GF-D8 (cell line): ENCODE measurements at regions not wholly inside any gene's neighbourhood (a gene's known extent, or its start where the extent isn't known, plus 50 kb on each side); places are given as distances from the start of the nearest gene placed in this dataset.
A peak's percentile ranks its signal among the peaks of the same experiment; 100 is the strongest.

Experiments
- DNase-seq: peaks from one replicate; lab custom pipeline; 2025; lab: John Stamatoyannopoulos, UW

DNA sequence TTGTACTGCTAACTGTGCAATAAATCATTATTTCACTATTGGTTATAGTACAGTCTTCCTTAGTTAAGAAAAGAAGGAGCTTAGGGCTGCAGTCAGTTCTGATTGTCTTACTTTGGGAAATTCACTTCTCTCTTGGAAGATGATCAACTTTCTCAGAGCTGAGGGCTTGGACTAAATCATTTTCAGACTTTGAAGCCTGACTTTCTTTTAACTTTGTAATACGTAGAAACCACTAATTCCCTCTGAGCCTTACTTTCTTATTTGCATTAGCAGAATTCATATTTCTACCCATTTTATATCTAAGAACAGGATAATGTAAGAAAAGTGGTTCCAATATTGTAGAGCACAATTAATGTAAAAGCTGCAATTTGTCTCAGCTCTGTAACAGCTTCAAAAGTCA, 386.4 kb downstream of the TRIB2 start:
- no peak for DNase-seq

DNA sequence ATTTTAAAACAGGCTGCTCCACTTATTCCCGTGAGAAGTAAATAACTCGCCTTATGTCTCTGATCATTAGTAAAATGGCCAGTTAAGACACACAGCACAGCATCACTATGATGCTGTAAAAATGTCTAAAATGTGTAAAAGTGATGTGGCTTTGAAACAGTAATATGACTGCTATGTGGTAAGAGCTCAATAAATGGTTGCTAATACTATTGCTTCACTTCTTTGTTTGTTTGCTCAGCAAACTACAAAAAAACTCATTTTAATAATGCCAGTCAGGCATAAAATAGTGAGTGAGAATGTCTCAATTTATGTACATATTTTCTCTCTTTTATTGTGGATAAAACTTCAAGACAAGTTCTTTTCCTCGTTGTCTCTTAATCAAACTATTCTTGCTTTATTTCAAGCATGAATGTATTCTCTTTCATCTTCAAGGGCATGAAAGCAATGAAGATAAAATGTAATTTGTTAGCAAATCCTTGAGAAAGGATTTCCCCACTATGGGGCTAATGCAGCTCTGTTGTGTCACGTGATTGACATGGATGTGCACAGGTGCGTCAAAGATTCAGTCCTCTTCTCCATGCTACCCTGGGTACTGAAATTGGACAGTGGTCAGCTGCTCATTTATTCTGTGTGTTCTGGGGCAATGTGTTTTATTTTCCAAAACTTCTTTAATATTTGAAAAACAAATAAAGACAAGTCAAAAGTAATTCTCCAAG, 387.2 kb downstream of the TRIB2 start:
- no peak for DNase-seq

DNA sequence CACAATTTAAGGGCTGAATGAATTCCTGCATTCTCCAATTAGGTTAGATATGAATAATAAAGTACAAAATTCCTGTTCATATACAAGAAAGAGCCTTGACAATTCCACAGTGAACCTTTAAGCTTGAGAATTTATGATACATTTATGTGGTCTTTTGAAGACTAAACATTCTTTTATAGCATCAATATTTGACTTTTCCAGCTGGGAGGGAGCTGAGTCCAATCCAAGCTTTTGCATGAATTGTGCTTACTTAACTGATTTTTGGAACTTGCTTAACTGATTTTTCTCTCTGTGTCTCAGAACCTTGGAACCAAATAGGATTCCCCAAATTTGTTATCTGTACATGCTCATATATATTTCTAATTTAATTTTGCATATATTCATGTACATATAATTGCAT, 388.0 kb downstream of the TRIB2 start:
- no peak for DNase-seq

DNA sequence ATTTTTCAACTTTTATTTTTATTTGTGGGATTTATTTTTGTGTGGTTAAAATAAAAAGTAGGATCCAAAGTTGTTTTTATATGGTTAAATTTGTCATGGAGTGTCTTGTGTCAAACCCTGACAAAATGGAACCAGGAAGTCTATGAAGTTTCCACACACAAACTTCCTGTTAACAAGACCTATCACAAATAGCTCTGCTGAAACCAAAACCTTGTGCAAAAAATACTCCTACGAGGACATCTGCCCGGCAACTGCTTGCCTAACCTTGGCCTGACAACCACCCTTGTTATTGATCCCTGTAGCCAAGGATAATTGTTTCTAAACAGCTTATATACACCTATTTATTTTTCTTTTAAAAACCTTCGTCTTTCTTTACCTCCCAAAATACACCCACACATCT, 389.6 kb downstream of the TRIB2 start:
- DNase-seq = peak; percentile 13

DNA sequence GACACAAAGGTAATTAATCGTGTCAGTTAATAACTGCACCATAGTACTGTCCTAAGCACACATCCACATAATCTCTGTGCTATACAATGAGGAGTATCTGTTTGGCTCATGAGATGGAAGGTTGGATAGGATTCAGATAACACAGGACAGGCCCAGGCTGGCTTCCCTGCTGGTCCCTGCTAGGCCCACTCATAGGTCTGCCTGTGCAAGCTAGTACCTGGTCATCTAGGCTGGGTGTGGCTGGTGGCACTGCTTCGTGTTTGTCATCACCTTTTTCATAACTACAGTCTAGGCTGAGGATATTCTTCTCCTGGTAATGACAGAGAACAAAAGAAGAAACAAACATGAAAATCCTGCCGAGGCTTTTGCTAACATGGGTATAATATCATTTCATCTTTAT, 392.8 kb downstream of the TRIB2 start:
- DNase-seq = no peak

DNA sequence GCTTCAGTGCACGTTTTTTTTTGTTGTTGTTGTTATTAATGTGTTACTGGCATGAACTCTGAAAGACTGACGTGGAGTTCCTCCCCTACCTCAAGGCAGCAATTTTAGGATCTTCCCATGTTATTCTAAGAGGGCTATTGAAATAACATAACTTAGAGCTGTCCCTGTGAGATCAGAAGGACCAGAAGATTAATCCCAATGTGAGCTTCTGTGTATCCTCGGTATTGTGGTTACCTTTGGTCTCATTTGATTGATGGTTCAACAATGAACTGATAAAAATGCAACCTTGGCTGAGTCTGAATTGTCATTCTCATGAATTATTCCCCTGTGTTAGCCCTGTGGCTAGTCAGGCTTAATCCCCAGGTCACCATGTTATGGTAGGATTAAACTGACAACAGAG, 394.1 kb downstream of the TRIB2 start:
- DNase-seq = no peak

DNA sequence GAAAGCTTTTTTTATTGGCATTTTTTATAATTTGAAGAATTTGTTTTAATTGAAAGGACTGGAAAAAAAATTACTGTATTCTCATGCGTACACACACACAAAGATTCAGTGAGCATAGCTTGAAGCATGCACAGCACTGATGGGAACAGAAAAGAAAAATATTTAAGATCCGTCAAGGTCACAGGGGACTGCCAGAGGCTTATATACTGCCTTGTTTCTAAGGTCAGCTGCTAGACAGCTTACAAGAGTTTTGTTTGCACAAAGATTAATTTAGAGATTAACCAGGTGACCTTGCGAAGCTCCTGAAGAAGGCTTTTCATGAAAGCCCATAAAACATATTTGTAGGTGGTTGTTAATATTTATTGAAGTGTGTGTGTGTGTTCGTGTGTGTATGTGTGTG, 396.3 kb downstream of the TRIB2 start:
- DNase-seq = no peak

DNA sequence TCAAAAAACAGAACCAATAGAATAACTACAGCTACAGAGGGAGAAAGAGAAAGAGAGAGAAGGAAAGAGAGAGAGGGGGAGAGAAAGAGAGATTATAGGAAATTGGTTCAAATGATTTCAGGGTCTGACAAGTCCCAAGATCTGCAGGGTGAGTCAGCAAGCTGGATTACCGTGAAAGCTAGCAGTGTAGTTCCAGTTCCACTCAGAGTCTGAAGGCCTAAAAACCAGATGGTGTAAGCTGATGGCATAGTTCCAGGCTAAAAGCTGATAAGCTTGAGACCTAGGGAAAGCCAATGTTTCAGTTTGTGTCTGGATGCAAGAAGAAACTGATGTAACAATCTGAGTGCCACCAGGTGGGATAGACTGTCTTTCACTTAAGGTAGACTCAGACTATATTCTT, 397.7 kb downstream of the TRIB2 start:
- no peak for DNase-seq

DNA sequence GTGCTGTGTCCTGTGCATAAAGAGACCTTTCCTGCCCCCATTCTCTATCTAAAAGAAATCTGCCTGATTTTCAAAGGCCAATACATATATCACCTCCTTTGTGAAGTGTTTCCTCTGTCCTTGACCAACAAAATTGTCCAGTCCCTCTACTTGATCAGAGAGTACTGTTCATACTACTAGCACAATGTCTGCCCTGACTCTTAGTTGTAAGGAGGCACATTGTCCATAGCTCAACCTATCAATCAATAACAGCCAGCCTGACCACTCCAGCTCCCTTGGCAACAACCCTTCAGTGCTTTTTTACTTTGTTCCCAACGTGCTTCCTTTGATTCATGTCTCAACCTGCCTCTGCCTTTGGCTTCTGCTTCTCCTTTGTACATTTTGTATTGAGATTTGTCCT, 398.9 kb downstream of the TRIB2 start:
- no peak for DNase-seq

DNA sequence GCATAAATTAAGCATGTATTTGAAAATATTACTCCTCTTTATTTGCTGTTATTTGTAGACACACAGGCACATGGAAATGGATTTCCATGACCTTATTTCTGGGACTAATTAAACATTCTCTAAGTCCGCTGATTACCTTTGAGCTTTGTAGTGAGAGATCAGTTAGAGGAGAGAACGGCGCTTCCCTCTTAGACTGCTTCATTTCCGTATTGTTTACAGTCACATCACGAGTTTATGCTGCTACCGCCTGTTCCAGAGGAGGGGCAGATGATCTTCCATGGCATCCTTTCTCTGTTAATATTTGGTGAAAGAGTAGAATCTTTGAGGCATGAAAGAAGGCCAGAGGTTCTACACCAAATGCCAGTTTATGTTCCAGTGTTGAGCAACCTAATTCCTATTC, 404.4 kb downstream of the TRIB2 start:
- no peak for DNase-seq

DNA sequence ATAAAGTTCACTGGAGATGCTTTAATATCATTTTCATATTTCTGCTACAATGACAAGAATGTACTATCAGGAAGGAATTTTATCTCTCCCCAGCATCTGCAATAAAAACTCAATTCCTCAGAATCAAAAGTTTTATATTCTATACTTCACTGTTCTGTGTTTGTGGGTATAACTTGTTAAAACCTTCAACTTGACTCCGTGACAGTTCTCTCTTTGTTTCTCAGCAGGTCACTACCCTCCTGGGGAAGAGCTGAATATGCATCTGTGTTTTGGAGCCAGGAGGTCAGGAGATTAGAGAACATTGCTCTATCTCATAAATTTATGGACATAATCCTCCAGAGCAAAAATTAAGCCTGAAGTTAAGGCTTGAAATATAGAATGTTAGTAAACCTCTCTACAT, 411.4 kb downstream of the TRIB2 start:
- no peak for DNase-seq

DNA sequence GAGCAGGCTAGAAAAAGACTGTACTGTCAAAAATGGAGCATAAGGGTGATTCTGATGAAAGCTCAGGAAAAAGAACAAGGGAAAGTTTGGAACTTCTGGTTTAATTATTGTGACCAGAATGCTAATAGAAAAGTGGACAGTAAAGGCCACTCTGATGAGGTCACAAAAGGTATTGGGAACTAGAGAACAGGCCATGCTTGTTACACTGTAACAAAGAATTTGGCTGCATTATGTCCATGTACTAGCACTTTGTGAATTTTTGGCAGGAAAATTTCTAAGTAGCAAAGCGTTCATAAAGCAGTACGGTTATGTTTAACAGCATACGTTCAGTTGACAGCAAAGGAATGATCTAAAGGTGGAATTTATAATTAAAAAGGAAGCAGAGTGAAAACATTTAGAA, 418.6 kb downstream of the TRIB2 start:
- no peak for DNase-seq

DNA sequence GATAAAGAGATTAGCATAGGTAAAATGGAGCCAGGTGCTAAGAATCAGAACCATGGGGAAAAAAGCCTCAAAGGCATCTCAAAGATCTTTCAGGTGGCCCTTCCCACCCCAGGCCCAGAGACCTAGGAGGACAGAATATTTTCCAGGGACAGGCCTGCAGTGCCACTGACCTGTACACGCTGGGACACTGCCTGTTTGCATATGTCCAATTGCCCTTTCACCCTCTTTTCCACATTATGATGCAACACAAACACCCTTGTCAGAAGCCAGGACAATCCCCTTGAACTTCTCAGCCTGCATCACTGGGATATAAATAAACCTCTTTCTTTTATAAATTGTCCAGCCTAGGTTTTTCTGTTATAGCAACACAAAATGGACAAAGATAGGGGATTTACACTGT, 419.1 kb downstream of the TRIB2 start:
- no peak for DNase-seq

DNA sequence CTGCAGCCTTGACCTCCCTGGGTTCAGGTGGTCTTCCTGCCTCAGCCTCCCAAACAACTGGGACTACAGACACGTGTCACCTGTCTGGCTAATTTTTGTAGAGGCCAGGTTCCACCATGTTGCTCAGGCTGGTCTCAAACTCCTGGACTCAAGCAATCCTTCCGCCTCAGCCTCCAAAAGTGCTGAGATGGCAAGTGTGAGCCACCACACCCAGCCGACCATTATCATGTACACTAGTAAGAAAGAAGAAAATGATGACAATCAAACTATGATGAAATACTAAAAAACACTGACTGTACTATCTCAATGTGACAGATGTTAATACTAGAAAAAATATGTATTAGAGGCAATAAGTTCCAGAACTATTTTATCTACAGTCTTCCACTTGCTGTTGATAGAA, 420.9 kb downstream of the TRIB2 start:
- DNase-seq = no peak

DNA sequence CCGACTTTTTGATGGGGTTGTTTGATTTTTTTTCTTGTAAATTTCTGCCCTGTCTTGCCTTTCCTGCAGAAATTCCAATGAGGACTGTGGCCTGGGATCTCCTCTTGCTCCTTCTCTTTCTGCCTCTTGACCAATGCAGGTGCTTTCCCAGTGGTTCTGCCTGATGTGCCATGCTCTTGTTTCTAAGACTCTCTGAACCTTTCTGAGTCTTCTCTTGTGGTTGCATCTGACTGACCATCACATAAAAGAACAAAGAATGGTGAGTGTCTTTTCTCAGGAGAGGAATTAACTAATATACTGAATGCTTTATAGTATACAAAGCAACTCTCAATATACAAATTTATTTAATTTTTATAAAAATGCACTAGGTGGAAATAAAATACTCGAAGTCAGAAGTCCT, 424.6 kb downstream of the TRIB2 start:
- no peak for DNase-seq

DNA sequence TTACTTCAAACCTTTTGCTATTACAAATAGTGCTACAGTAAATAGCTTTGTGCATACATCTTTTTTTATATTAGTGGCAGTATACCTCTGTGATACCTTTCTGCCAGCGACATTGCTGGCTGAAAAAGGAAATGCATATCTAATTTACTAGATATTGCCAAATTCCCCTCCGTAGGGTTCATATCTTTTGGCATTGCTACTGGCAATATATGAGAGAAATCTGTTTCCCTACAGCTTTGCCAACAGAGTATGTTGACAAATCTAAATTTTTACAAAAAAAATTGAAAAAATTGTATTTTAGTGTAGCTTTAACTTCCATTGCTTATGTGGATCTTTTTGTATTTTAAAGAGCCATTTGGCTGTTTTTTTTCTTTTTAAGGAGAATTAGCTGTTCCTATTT, 426.7 kb downstream of the TRIB2 start:
- no peak for DNase-seq

DNA sequence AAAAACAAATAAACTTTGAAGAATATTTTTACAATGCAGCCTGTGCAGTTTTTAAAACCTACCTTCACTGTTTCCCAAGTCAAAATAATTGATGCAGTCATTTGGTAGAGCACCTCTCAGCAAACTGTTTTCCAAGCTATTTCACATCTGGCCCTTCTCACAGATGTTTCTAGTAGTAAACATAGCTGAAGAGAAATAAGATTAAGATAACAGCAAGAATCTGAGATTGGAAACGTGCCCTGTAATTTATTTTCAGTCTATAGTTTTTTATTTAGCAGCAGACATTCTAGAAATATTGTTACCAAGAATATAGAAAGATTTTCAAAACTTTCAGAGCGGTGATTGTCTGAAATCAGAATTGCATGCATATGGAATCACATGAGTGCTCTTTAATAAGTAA, 440.2 kb downstream of the TRIB2 start:
- DNase-seq = no peak

DNA sequence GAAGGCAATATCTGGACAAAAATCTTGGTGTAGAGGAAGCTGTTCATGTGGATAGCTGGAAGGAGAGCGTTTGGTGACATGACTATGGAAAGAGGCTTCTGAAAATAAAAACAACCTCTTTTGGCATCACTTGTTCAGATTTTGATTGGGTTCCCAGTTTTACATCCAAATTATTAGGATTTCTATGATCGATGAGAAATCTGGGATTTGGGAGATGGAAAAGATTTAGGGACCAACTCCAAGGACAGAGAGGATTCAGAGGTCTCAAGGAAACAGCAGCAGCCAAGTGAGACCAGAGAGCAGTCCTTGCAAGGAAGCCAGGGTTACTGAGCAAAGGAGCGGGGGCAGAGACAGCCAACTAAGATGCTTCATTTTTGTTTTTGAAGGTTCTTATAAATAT, 441.7 kb downstream of the TRIB2 start:
- DNase-seq = no peak

DNA sequence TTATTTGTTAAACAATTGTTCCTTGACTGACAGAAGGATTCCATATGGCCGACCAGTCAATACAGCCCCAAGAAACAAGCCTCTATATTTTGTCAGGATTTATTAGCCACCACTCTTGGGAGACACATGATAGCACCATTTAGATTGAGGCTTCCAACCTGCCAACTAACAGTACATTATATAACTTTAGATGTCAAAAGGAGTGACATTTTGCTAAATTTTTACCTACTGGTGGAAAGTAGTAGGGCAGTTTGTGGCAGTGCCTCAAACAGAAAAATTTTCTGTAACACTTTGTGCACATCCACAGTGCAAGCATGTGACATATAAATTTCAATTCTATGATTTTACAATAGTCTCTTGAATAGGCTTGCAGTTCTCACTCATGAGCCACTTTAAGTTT, 464.0 kb downstream of the TRIB2 start:
- DNase-seq = no peak

DNA sequence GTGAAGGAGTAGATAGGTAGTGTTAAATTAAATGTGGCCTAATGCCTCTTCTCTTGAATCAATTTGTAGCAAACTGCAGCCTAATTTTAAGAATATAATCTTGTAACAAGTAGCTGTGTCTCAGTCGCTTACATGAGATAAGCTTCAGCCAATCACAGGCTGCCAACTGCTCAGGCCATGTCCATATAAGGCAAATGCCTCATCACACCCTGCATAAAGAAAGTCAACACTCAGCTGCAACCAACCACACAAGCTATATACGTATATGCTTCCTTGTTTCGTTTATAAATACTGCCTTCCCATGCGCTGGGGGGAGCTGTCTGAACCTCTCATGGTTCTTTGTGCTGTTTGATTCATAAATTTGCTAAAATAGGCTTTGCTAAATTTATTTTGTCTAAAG, 476.3 kb downstream of the TRIB2 start:
- DNase-seq = no peak

DNA sequence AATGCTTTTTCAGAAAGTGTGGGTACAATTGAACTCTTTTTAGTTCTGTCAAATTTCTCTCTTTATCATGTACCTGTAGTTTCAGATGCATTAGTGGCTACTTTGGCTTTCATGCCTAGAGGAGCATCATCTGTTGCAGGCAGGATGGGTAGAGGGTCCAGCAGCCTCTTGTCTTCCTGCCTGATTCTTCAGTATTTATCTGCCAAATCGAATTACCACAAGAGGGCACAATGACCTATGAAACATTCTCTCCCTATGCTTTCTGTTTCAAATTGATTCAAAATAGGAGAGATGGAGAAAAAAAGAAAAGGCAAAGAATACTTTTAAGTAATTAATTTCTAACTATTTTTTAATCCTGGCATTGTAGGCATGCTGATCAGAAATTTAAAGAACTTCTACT, 477.2 kb downstream of the TRIB2 start:
- DNase-seq = no peak

DNA sequence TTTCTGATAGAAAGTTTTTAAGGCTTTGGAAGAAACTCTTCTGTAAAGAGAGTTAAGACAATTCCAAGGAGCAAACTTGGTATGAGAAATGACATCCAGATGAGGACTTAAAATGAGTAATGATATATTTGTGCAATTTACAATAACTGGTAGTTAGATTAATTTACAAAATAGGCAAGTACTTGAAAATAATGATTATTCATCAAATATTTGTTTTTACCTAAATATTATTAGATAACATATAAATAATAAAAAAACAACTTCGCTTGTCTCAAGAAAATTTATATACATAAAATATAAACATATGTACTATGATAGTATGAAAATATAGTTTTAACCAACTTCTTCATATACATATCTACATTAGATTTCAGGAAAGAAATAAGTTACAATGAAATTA, 478.5 kb downstream of the TRIB2 start:
- no peak for DNase-seq

DNA sequence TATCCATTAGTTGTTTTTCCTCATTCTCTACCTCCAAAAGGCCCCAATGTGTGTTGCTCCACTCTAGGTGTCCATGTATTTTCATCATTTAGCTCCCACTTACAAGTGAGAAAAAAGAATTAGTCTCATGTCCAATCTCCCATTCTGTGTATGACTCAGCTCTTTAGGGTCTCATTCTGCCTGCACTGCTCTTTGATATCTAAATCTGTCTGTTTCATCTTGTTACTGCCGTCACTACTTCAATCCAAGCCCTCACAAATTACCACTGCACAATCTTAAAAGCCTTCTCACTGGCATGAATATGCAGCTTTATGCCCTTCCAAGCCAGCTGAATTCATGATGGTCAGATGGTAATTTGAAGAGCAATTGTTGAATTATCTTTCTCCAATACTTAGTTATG, 480.5 kb downstream of the TRIB2 start:
- DNase-seq = no peak

DNA sequence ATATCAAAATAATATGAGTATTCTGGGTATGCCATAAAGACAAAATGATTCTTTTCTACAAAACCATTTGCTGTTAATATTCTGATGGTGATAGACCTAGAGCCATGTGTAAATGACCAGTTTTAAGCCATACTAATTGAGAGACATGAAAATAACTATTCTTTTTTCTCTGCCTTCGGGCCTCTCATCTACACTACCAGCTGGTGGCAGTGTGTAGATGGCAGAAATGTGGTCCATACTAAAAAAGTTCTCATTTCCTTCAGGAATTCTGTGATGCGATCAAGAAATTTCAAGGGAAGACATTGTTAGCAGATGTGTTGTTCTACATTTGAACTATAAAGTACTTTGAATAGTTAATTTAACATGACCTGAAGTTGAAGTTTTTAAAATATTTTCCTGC, 485.2 kb downstream of the TRIB2 start:
- no peak for DNase-seq

DNA sequence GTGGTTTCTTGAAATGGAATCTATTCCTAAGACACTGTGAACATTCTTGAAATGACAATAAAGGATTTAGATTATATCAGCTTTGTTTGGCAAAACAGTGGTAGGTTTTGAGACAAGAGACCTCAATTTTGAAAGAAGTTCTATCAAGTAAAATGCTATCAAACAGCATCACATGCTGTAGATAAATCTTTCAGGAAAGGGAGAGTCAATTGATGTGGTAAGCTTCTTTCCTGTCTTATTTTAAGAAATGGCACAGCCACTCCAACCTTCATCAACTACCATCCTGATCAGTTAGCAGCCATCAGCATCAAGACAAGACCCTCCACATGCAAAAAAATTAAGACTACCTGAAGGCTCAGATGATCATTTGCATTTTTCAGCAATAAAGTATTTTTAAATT, 495.4 kb downstream of the TRIB2 start:
- DNase-seq = no peak
